Right ventricle myocardium superior (tissue), 1 donor: ENCODE measurements at regions not wholly inside any gene's neighbourhood (a gene's known extent, or its start where the extent isn't known, plus 50 kb on each side); places are given as distances from the start of the nearest gene placed in this dataset.

ENCODE experiments used
- ATAC-seq: fragments of 200-7000 bp; cut with Tn5 transposase; one replicate; pipeline ENCODE4 v1.9.1; 2020; ENCODE audit warnings: mild to moderate bottlenecking; ENCODE audit not compliant: poor library complexity
- DNase-seq: peaks from one replicate; pipeline ENCODE4 v3.0.0-alpha.2; 2020
- intact Hi-C: fragments of 100-400 bp; cut with DNase I; formaldehyde crosslinking; loops from one replicate; pipeline ENCODE4 v1.11.2; 2022
- donor health status: DM: no; HTN: yes; CAD: no; lungs with severe emphysema.

DNA sequence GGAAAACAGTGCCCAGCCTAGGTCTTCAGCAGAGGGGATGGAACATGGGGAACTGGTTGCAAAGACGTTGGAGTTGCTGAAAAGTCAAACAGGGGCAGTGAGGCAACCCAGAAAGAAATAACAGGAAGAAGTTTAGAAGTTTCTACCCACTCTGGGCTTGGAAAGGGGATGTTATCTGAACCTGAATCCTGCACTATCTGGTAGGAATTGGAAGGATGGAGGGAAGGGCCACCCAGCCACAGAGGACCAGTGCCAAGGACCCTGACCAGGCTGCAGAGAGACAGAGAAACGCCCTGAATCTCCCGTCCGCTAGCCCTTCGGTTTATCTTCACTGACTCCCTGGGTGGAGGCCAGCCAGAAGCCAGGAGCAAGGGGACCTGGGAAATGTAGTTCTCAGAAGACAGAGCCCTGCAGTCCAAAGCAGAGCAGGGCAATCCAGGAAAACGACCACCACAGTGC lies 217.3 kb upstream of the RREB1 start:
- DNase-seq, result peak; percentile 74
- ATAC-seq, result peak; percentile 53
- intact Hi-C loops, result no loop called here

- intact Hi-C loops, result no loop called here
- DNase-seq, result no peak
- no peak for ATAC-seq
Observed at GRCh38 chr6:6891125-6891721, 216.5 kb upstream of the RREB1 start.

DNA sequence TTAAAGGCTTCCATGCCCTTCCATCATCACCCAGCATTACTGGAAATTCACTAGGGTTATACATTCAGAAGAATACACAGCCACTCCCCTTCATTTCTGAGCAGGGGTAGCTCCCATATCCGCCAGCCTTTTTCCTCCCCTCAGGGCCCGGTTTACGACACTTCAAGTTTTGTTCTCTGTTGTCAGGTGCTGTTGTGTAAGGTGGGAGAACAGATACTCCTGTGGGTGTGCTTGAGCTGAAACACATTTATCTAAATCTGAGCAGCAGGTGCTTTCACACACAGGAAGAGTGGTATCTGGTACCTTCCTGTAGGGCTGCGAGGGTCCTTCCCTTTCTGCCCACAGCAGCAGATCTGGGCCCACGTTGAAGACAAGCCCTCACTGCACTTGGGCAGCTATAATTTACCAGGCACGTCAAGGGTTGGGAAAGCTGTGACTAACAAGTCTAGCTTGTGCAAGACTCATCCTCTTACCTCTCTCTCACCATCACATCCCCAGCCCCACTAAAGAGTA lies 215.8 kb upstream of the RREB1 start:
- ATAC-seq (no peak), DNase-seq (no peak)
- intact Hi-C loops, result no loop called here

- intact Hi-C loops, result no loop called here
- ATAC-seq (peak; percentile 75), DNase-seq (no peak)
Observed at GRCh38 chr6:6892744-6893583, 214.8 kb upstream of the RREB1 start.

DNA sequence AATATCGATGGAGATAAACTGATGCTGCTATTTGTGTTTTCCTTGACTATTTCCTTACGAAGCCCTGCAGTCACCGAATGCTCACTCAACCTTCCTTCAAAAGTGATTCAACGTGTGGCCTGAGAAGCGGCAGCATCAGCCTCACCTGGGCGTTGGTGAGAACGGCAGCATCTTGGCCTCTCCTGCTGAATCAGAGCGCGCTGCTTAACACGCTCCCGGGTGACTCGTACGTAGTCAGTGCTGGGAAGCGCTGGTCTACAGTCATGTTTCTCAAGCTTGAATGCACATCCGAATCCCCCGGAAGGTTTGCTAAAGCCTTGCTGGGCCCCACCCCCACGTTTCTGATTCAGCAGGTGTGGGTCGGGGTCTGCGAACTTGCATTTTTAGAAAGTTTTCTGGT lies 214.1 kb upstream of the RREB1 start:
- DNase-seq (no peak), ATAC-seq (no peak)
- intact Hi-C loops, result no loop called here

- intact Hi-C loops, result no loop called here
- DNase-seq (no peak), ATAC-seq (no peak)
Observed at GRCh38 chr6:6895929-6896328, 211.8 kb upstream of the RREB1 start.

DNA sequence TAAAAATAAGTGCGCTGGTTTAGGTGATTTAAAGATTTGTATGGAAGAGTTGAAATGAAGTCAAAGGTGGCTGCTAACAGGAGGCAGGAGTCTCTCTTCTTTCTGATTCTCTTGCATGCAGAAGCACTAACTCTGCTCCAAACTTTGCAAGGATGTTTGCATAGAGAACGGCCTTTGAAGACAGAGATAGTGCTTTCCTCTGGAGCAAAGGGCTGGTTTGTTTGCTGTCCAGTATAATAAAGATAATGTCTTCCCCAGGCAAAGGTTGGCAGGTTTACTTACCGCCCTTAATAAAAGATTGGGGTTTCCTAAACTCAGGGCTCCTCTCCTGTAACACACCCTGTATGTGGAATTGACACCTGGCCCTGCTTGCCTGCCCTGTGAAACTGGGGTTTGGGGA lies 210.6 kb upstream of the RREB1 start:
- intact Hi-C loops, result no loop called here
- DNase-seq, result no peak
- ATAC-seq, result no peak

DNA sequence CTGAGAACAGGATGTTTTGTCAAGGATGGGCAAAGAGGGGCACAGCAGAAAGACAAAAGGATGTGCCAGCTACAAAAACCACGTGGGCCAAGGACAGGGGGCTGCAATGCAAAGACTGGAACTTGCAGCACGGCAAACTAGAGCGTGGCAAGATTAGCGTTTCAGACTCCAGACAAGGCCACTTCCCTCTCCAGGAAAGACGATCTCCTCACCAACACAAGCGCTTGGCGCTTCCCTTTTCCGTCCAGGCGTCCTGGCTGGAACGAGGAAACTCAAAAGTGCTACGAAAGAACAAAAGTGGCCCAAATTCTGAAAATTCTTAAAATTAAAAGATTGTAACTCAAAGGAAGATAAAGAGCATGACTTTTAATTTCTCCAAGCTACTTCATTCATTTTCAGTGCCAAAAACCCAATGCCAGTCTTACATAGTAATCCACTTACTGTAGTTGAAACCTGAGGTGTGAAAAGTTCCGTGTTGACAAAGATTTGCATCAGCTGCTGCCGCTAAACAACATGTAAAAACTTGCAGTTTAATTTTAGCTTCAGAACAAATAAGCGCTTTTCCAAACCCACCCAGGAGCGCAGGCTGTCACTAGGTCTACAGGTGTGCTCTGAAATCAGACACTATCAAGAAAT lies 207.1 kb upstream of the RREB1 start:
- no peak for ATAC-seq
- no peak for DNase-seq
- intact Hi-C loops, result loop anchor here (10.0 kb wide), 1 partner anchor 146 kb away; no protein-coding TSS in a partner anchor

GRCh38 chr6:6901205-6901719 lies 206.5 kb upstream of the RREB1 start:
- DNase-seq (no peak), ATAC-seq (peak; percentile 18)
- intact Hi-C loops, result loop anchor here (10.0 kb wide), 1 partner anchor 146 kb away; no protein-coding TSS in a partner anchor

DNA sequence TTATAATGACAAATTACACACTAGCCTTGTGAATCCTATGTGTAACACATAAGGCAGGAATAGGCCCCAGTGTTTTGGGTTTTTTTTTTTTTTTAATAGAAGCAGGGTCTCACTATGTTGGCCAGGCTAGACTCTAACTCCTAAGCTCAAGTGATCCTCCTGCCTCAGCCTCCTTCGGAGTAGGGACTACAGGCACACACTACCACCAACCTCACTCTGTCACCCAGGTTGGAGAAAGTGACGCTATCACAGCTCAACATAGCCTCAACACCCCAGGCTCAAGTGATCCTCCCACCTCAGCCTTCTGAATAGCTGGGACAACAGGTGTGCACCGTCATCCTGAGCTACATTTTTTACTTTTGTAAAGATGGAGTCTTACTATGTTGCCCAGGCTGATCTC lies 205.8 kb upstream of the RREB1 start:
- intact Hi-C loops, result loop anchor here (10.0 kb wide), 1 partner anchor 147 kb away; no protein-coding TSS in a partner anchor
- ATAC-seq (no peak), DNase-seq (no peak)

DNA sequence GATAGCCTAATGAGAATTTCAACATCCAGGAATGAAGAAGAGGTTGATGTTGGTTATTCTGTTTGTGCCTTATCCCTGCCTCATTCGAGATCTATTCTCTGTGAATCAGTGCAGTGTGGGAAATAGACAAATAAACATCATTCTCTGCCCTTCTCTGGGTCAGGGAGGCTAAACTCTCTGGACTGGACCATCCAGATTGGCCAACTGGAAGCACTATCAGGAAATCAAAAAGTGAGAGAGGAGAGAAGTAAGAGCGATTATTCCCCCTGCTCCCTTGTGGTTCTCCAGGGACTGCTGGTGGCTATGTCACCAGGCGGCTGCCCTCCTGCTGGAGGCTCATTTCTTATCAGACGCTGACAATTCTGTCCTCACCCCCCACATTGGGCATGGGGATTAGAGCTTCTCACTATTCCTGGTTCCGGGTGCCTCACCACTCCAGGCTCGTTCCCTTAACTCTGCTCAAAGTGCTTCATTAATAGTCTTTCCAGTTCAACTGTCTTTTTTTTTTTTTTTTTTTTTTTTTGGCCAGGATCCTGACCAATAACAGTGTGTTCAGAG lies 201.7 kb upstream of the RREB1 start:
- DNase-seq, result no peak
- intact Hi-C loops, result loop anchor here (10.0 kb wide), 1 partner anchor 151 kb away; no protein-coding TSS in a partner anchor

GRCh38 chr6:6906570-6907213 lies 201.1 kb upstream of the RREB1 start:
- no peak for ATAC-seq
- intact Hi-C loops, result loop anchor here (10.0 kb wide), 1 partner anchor 152 kb away; no protein-coding TSS in a partner anchor
- DNase-seq, result no peak

More for the DNA sequence above, 201.7 kb upstream of the RREB1 start:
- ATAC-seq, result peak; percentile 20

GRCh38 chr6:6907286-6907685 lies 200.5 kb upstream of the RREB1 start:
- intact Hi-C loops, result loop anchor here (10.0 kb wide), 1 partner anchor 152 kb away; no protein-coding TSS in a partner anchor
- no peak for DNase-seq
- ATAC-seq, result no peak

GRCh38 chr6:6908121-6908520 lies 199.6 kb upstream of the RREB1 start:
- intact Hi-C loops, result loop anchor here (10.0 kb wide), 1 partner anchor 153 kb away; no protein-coding TSS in a partner anchor
- no peak for ATAC-seq
- no peak for DNase-seq

DNA sequence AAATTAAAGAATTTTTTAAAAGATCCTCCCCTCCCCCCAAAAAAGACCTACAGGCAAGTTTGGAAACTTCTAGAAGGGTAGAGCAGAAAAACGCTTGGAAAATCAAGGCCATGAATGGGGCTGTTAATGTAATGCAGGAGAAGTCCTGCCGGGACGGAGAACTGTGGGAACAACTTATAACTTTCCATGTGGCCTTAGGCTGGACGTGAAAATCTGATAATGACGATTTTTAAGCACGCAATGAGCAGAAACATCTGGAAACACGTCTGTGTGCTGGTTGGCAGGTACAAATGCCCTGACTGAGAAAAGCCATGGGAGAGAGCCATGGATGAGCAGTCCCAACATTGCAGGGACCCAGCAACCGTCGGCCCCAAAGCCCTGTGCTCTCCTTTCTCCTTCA lies 198.7 kb upstream of the RREB1 start:
- intact Hi-C loops, result loop anchor here (10.0 kb wide), 1 partner anchor 154 kb away; no protein-coding TSS in a partner anchor
- no peak for ATAC-seq
- DNase-seq, result no peak

GRCh38 chr6:6910734-6911295 lies 196.9 kb upstream of the RREB1 start:
- no peak for DNase-seq
- intact Hi-C loops, result no loop called here
- no peak for ATAC-seq

- ATAC-seq (no peak), DNase-seq (no peak)
- intact Hi-C loops, result no loop called here
Observed at GRCh38 chr6:6911391-6911790, 196.4 kb upstream of the RREB1 start.
